ENCODE measurements at regions not wholly inside any gene's neighbourhood (a gene's known extent, or its start where the extent isn't known, plus 50 kb on each side); places are given as distances from the start of the nearest gene placed in this dataset.
"Not testable (repeated sequence)": the region's sequence is repeated elsewhere in the genome, so short reads cannot be mapped to it uniquely, and the experiment has no call there.

DNA sequence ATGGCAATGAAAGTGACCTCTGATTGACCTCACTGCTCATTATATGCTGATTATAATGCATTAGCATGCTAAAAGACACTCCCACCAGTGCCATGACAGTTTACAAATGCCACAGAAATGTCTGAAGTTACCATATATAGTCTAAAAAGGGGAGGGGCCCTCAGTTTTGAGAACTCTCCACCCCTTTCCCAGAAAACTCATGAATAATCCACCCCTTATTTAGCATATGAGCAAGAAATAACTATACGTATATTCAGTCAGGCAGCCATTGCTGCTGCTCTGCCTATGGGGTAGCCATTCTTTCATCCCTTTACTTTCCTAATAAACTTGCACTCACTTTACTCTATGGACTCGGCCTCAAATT, 163.1 kb downstream of the ESM1 start:
- DNase-seq (ENCODE audit: low read depth) = no peak

DNA sequence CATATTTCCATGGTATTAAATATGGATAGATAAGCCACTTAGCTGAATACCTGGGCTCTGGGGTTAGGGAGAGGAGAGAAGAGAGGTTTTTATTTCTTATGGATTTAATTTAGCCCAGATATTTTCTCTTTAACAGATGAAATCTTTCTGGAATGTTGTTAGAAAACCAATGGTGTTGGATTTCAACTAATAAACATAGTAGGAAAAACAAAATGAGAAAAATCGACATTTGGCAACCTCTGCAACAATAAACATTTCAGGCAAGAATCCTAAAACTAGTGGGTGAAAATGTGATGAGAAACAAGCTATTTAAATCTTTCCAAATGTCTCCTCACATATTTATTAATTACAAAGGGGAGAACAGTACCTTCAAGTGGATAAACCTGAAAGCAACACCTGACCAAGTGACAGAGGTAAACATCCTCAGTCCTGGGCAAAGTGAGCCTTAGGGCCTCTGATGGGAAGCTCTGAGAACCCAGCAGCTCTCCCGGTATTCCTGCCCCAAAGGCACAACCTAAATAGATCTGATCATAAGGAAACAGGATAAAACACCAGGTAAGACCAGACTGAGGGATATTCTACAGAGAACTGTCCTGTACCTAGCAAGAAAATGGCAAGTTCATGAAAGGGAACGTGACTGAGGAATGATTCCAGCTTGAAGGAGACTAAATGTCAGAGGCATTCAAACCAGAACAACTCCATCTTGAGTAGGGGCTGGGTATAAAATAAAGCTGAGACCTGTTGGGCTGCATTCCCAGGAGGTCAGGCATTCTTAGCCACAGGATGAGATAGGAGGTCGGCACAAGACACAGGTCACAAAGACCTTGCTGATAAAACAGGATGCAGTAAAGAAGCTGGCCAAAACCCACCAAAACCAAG, 163.7 kb downstream of the ESM1 start:
- DNase-seq (ENCODE audit: low read depth) = no peak

DNA sequence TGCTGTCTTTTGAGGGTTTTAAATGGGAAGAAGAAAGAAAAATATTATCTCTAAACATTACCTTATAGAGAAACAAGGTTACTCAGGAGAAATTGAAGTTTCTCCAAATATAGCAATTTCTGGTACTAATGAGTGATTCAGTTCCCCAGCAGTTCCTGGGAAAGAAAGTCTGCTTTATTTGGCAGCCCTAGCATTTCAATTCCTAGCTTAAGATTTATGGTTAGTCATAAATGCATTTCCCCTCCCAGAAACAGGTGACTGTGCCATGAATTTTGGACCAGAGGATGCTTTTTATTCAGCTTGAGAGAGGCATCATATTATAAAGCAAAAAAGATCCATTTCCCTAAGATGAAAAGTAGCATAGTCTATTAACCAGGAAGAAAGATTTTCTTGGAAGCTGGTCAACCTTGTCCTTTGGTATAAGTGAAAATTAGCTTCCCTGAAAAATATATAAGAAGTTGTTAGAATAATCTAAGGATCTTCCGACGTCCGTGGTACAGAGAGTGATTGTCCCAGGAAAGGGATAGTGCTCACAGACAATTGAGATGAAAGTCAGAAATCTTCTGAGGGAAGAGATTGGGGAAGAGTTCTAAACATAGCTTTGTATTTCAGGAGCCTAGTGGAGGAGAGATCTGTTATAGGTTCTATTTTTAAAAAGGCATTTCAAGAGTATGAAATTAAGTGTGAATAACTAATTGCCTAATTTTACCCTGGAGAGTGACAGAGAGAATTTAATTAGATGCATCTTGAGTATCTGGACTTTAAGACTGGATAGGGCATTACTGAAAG, 164.9 kb downstream of the ESM1 start:
- peak; percentile 30 for DNase-seq (ENCODE audit: low read depth)

DNA sequence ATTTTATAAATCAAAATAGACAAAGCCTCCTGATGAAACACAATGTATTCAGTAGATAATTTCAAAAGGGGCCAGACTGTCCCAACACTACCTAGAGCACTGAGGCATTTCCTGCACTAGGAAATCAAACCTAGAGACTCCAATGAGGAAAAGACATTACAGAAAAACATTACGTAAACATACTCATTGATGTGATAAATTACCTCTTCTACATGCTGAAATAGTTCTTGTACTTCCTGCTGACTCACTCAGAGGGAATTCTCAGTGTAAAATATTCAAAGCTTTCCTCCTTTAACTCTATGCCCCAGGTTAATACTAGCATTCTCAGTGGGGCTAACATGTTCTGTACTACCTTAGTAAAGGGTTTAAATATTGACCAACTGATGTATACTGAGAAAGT, 178.0 kb downstream of the ESM1 start:
- no peak for DNase-seq (ENCODE audit: low read depth)

DNA sequence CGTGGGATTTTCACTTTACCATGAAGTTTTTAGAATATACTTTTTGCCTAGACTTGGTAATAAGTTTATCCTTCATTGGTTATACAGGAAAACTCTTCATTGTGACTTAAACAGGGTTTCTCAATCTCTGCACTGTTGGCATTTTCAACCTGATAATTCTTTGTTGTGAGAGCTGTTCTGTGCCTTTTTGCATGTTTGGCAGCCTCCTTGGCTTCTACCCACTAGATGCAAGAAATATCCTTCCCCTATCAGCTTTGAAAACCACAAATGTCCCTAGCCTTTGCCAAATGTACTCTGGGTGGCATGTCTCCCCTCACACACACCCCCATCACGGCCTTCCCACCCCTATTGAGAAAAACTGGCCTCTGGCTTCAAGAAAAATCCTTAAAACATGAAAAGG, 180.9 kb downstream of the ESM1 start:
- DNase-seq (ENCODE audit: low read depth) = no peak

DNA sequence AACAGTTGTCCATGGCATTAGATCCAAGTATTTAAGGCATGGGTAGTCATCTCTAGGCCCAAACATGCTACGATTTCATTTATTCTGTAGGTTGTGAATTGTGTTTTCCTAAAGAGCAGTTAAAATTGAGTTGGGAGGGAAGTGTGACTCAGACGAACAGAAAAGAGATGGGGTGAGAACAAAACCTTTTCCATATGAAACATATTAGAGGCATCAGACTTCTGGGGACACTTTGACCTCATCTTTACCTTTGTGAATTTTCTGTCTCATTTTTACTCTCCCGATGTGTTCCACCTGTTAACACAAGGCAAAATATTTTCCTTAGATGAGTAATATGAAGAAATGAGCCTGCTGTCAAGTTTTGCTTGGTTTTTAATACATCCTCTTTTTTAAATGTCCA, 181.3 kb downstream of the ESM1 start:
- no peak for DNase-seq (ENCODE audit: low read depth)

DNA sequence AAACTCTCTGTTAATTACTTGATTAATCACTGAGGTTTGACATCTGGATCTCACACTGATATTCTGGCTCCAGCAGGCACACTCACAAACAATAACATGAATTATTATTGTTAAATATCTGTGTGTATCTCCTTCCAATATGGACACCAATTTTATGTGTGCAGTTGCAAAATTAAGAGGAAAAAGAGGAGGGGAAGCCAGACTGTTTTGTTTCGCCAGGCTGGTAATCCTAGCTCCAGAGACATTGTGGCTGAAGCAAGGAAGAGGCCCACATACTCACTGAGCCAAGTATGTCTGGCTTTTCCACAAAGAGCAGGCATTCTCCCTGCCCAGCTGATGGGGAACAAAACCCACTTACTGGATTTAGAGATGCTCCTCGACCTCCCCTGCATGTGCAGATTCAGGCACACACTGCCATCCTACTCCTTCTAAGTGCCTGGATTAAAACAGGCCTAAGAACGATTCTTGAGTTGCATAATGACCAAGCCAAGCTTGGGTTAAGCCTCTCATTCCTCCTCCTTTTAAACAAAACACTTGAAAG, 181.9 kb downstream of the ESM1 start:
- no peak for DNase-seq (ENCODE audit: low read depth)

DNA sequence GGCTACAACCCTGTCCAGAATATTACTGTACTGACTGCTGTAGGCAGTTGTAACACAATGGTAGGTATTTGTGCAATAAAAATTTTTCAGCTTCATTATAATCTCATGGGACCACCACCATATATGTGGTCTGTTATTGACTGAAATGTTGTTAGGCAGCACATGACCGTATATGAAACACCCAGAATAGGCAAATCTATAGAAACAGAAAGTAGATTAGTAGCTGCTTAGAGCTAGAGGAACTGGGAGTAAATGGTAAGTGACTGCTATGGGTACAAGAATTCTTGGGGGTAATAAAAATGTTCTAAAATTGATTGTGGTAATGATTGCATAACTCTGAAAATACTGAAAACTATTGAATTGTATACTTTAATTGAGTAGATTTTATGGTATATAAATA, 185.7 kb downstream of the ESM1 start:
- no peak for DNase-seq (ENCODE audit: low read depth)

DNA sequence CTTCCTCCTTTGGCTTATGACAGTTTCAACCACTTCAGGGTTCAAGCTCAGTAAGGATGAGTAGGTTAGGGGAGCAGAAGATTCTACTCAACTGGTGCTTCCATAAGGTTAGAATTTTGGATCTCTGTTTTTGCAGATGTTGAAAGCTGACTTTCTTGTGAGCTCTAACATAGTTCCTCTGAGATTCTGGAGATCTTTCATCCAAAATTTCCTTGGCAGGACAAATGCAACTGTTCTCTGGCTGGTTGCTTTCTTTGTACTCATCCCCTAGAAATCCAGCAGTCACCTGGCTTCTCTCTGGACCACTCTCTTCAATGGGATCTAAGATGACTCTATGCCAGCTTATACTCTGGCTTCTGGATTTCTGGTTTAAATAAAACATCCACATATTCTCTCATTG, 189.6 kb downstream of the ESM1 start:
- DNase-seq (ENCODE audit: low read depth) = no peak

DNA sequence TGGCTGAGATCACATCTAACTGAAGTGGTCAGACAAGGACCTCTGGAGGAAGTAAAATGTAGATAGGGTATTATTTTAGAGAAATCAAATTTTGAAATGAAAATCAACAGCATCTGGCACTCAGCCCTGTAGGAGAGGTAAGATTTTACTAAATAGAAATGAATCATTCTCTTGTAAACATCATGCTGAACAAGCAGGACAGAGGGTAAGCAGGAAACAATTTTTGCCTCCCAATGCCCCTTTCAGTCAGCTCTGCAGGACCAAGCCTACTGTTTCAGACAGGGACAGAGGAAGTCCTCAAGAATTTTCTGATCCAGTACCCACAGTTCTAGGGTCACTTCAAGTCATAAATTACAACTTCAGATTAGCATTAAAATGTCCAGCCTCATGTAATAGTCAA, 190.1 kb downstream of the ESM1 start:
- DNase-seq (ENCODE audit: low read depth) = no peak

DNA sequence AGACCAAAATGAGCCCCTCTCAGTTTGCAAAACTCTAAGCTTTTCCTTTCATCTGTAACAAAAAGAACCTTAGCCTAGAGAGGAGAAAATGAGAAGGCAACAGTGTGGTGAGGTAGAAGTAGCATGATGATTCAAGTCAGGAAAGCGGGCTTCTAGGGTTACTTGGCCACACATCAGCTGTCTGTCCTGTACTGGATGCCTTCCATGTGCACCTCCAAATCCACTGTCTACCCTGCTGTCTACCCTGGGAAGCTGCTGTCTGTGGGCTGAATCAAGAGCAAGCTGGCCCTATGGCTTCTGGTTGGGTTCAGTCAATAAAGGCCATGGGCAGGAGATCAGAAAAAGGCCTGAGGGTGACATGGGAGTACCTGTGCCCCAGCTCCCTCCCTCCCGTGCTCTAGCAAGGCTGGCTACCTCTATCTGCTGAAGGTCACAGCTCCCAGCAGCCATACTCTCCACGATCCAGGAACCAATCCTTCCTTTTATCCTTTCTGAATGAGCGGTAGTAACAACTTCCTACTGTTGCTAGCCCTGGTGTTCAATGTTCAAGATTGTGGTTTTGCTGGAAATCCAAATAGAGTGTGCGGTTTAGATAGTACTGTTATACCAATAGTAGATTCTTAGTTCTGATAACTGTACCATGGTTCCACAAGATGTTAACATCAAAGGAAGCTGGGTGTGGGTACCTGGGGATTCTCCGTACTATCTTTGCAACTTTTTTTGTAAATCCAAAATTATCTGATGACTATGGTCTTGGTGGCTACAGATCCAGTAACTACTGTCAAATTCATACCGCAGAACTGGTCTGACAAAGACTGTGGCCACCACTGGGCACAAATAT, 191.0 kb downstream of the ESM1 start:
- DNase-seq (ENCODE audit: low read depth) = peak; percentile 59

DNA sequence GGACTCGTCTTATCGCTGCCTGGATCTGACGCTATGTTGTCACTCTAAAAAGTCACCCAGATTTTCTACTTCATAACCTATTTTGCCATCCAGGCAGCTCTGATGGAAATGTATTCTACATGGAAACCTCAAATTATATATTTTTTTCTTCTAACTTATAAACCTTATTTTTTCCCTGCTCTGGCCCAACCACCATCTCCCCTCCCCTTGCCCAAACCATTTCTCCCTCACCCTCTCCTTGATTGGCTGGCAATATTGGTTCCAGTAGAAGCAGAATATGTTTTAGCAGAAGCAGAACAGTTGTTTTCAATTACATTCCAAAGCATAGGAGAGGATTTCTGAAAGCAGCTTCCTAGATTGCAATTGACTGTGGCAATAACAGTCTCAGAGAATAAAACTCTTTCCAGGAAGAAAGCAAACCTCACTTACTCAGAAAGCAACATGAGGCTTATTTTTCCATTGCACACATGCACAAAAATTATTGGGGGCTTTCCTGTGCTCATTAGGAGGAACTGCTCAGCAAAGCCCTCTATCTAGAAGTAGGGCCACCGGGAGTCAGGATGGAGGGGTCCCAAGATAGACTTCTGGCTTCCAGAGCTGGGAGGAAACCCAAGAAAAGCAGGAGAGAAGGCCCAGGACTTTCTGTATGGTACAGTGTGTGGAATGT, 191.8 kb downstream of the ESM1 start:
- no peak for DNase-seq (ENCODE audit: low read depth)

DNA sequence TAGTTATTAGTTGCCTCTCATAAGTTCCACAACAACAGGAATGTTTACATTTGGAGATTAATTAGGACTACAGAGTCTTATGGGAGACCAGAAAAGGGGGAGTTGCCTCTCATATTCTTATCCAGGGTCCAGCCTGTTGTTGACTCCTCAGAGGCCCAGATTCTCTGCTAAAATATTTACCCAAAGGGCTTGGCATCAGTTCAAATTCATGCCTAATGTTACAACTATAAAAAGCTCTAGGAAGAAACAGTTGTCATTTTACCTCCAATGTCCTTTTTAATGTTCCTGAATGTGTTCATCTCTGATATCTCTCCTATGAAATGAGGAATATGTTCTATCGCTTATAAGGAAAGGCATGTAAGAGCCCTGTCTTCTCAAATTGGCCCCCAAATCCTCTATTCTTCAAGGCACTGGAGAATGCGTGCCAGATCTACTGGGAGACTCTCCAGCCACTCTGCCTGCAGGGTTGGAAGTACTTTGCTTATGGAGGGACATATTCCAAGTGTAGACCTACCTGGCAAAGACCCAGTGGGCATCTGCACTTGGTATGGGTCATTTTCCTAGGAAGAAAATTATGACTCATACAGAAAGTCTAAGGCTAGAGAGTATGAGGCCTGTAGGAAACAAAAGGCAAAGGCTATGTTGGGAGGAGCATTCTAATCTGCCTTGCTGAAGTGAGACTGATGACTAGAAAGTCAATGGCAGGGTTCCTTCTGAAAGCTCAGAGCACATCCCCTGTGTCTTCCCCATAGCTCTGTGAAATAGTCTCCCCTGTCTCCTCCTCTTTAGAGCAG, 192.6 kb downstream of the ESM1 start:
- DNase-seq (ENCODE audit: low read depth) = peak; percentile 73

DNA sequence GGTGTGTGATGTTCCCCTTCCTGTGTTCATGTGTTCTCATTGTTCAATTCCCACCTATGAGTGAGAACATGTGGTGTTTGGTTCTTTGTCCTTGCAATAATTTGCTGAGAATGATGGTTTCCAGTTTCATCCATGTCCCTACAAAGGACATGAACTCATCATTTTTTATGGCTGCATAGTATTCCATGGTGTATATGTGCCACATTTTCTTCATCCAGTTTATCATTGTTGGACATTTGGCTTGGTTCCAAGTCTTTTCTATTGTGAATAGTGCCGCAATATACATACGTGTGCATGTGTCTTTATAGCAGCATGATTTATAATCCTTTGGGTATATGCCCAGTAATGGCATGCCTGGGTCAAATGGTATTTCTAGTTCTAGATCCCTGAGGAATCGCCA, 197.5 kb downstream of the ESM1 start:
- DNase-seq (ENCODE audit: low read depth) = not testable (repeated sequence)

DNA sequence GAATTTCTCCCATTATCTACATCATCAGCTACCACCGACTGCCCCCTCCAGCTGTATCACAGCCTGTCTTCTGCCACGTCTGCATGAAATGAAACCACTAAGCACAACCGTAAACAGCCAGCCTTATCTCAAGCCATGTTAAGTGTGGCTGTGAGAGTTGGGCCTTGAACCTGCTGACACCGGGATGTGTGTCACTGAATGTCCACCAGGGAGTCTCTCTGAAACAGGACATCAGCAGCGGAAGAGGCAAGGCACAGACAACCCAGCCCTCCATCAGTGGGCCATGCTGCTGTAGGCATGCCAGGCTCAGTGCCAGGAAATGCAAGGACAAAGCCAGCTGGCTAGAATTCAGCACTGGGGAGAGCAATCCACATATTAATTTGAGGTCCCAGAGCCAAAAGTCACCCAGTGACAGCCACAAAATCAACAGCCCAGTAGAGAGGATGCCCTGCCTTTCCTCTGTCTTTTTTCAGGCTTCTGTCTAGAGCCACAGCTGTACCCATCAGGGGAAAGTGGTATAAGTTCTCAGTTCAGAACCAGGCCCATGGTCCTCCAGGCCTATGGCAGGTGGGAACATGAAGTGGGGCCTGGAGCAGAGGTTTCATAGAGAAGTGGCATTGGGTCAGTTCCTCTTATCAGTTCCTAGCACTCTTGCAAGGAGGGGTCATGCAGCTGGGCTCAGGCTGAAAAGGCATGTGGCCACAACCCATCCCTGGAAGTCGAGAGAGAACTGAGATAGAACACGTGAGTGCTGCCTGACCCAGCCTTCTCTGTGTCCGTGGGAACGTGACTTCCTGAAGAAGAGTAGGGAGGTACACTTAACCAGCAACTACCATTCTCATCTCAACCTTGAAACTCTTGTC, 199.4 kb downstream of the ESM1 start:
- peak; percentile 40 for DNase-seq (ENCODE audit: low read depth)

DNA sequence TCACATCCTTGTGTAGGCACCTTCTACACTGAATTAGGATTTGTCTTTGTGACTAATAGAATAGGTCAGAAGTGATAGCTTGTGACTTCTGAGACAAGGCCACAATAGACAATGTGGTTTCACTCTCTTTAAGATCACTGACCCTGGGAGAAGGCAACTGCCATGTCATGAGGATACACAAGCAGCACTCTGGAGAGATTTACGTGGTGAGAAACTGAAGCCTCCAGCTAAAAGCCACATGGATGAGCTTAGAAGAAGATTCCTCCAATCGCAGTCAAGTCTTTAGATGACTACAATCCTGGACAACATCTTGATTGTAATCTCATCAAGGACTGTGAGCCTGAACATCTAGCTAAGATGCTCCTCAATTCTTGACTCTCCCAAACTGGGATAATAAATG, 206.6 kb downstream of the ESM1 start:
- no peak for DNase-seq (ENCODE audit: low read depth)

DNA sequence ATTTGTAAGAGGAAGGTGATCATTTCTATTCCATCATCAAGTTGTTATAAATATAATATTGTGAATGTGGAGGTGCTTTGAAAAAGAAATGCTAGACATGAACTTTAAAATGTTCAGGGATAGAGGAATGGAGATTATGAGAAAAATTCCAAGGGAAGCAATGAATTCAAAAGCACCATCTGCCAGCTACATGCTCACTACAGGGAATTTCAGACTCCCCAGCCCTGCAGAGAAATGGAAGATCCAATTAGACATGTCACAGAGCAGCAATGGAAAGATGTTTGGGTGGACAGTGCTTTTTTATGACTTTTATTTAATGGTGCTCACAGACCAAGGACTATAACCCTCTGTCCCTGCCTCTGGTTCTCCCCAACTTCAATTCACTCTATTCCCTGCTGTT, 209.7 kb downstream of the ESM1 start:
- no peak for DNase-seq (ENCODE audit: low read depth)

DNA sequence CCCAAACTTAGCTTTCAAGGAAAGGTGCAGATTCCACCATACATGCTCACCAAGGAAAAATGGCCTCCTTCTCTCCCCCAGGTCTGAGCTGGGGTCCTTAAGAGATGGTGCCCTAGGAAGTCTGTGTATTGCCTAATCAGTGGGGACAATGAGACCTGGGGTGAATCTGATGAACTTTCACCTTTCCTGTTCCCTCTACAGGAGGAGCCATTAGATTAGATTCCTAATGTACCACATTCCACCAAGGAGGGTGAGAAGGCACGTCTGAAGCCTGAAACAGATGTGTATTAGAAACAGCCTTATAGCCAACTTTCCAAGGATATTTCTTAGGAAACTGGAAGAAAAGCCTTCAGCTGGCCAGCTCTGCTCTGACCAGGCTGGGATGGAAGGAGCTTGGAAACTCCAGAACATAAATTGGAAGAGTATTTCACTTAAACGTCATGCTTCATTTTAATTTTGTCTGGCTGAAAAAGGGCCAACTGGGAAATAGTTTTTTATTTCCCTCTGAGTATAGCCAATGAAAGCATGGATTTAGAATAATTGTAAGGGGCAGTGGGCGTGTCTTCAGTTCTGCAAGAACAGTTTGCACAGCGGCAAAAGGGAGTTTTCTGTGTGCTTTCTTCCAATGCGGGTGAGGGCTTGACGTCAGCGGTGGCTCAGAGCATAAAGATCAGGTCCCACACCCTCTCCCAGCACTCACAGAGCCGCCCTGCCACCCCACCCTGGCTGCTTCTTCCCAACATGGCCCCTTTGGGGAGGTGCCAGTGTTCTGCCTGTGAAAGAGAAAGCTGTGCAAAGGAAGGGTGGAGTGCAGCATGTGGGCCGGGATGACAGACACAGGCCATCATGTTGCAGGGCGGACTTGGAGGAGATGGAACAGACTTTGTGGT, 210.9 kb downstream of the ESM1 start:
- DNase-seq (ENCODE audit: low read depth) = peak; percentile 53

Data from myocyte (in vitro differentiated cells).